K562 (cell line): ENCODE measurements at regions not wholly inside any gene's neighbourhood (a gene's known extent, or its start where the extent isn't known, plus 50 kb on each side); places are given as distances from the start of the nearest gene placed in this dataset.

ENCODE experiments used
- ATAC-seq: fragments of 200-7000 bp; cut with Tn5 transposase; 3 replicates; pipeline ENCODE4 v1.9.1; 2020; ENCODE audit warnings: moderate library complexity
- BruUV-seq: library from RNA; stranded (reverse); fragments of 400-500 nt; replicated peaks from 2 replicates; lab custom pipeline; 2021; lab: Mats Ljungman, UMichigan
- CTCF ChIA-PET: fragments of 300-600 bp; formaldehyde crosslinking; extraction: SDS; loops from one replicate; lab custom pipeline; 2021; ENCODE audit warnings: low intra/inter-chr PET ratio; lab: Yijun Ruan, JAX
- POLR2A ChIA-PET: fragments of 300-600, 350-650 bp; sonication (Branson Sonifier 250); formaldehyde crosslinking; extraction: SDS; loops from one replicate; lab custom pipeline; 2021; ENCODE audit warnings: antibody characterized with exemption, inconsistent platforms; lab: Yijun Ruan, JAX
- DNase-seq, 4 experiments: peaks; one replicate each; pipeline versions ENCODE4 v3.0.0 to v3.0.0-alpha.2; 2011 to 2018; ENCODE audit warnings: low spot score in 3 of 4, mixed read lengths in 3 of 4; ENCODE audit errors: extremely low read depth in 1 of 4
- FAIRE-seq: peaks from 2 replicates; lab custom pipeline; 2011; peaks lifted over from hg19 to GRCh38; lab: Jason Lieb, UNC
- H2AFZ ChIP-seq: 2 replicates; pipeline ENCODE4 v1.6.0; 2011; ENCODE audit warnings: low read depth, low read length, control low read depth, inconsistent platforms
- H3K27ac ChIP-seq: fragments of 200-600 bp; 3 replicates; pipeline ENCODE4 v1.8.0; 2011; ENCODE audit warnings: low read depth, mild to moderate bottlenecking, control low read depth, inconsistent platforms, low read length, moderate library complexity, mixed read lengths; ENCODE audit errors: extremely low read depth
- H3K27me3 ChIP-seq, 2 experiments: fragments of 300-600 bp in 1 of 2; 2 replicates in 1 of 2; 3 replicates in 1 of 2; pipeline versions ENCODE4 v1.6.0 to v1.8.0; 2011; ENCODE audit warnings: inconsistent platforms in 2 of 2, low read length in 2 of 2, mild to moderate bottlenecking in 1 of 2, mixed read lengths in 1 of 2, moderate library complexity in 1 of 2; ENCODE audit not compliant: control insufficient read depth in 2 of 2, insufficient read depth in 2 of 2
- H3K36me3 ChIP-seq: fragments of 300-600 bp; 3 replicates; pipeline ENCODE4 v1.8.0; 2011; ENCODE audit warnings: mild to moderate bottlenecking, low read length, inconsistent platforms; ENCODE audit not compliant: control insufficient read depth, insufficient read depth
- H3K4me1 ChIP-seq, 2 experiments: fragments of 200-600 bp in 1 of 2; replicated peaks in 1 of 2; 2 replicates in 1 of 2; 3 replicates in 1 of 2; pipeline versions ENCODE4 v1.5.1 to v1.8.0; 2011; ENCODE audit warnings: inconsistent platforms in 2 of 2, low read length in 2 of 2, mild to moderate bottlenecking in 1 of 2, mixed read lengths in 1 of 2, moderate library complexity in 1 of 2; ENCODE audit not compliant: control insufficient read depth in 2 of 2, insufficient read depth in 2 of 2
- H3K4me2 ChIP-seq: 2 replicates; pipeline ENCODE4 v1.6.1; 2011; ENCODE audit warnings: low read length, control low read depth, inconsistent platforms, mixed read lengths; ENCODE audit not compliant: insufficient read depth
- H3K4me3 ChIP-seq: fragments of 200-600 bp; sonication (generic), shearing (Covaris generic); 2 replicates; pipeline ENCODE4 v1.5.1; 2016; ENCODE audit warnings: control low read depth, inconsistent platforms
- H3K79me2 ChIP-seq: fragments of 200-600 bp; 3 replicates; pipeline ENCODE4 v1.8.0; 2011; ENCODE audit warnings: low read length, inconsistent platforms; ENCODE audit not compliant: control insufficient read depth, insufficient read depth
- H3K9ac ChIP-seq, 2 experiments: 2 replicates each; pipeline versions ENCODE4 v1.6.0 to v1.6.1; 2011; ENCODE audit warnings: low read depth in 2 of 2, low read length in 2 of 2, control low read depth in 1 of 2, inconsistent platforms in 1 of 2, mild to moderate bottlenecking in 1 of 2, mixed read lengths in 1 of 2; ENCODE audit not compliant: insufficient read depth in 1 of 2
- H3K9me1 ChIP-seq: one replicate; pipeline ENCODE4 v1.6.0; 2011; ENCODE audit warnings: inconsistent platforms, mild to moderate bottlenecking, low read length, moderate library complexity; ENCODE audit not compliant: control insufficient read depth, insufficient read depth
- H3K9me3 ChIP-seq: replicated peaks from 2 replicates; pipeline ENCODE4 v1.5.1; 2011; ENCODE audit warnings: low read depth, low read length, inconsistent platforms; ENCODE audit not compliant: control insufficient read depth, insufficient read depth
- H4K20me1 ChIP-seq: replicated peaks from 2 replicates; pipeline ENCODE4 v1.6.1; 2011; ENCODE audit warnings: low read length, inconsistent platforms, mixed read lengths; ENCODE audit not compliant: control insufficient read depth, insufficient read depth
- ARHGAP35 ChIP-seq: fragments of 450-650 bp; IDR thresholded peaks from 2 replicates; pipeline ENCODE4 v1.6.1; 2018; ENCODE audit not compliant: partially characterized antibody
- CBX2 ChIP-seq: fragments of 200-600 bp; sonication (generic); IDR thresholded peaks from one replicate; pipeline ENCODE4 v1.6.1; 2012; ENCODE audit warnings: mild to moderate bottlenecking, low read length, inconsistent platforms; ENCODE audit not compliant: insufficient read depth, poor library complexity, severe bottlenecking
- E2F1 ChIP-seq: sonication (generic); formaldehyde crosslinking; IDR thresholded peaks from 2 replicates; pipeline ENCODE4 v1.8.1; 2023; ENCODE audit warnings: mild to moderate bottlenecking, missing genetic modification reagents, moderate library complexity
- RBBP5 ChIP-seq: fragments of 200-600 bp; sonication (generic); IDR thresholded peaks from 2 replicates; pipeline ENCODE4 v1.6.1; 2012; ENCODE audit warnings: borderline replicate concordance, mild to moderate bottlenecking, low read length, control low read depth, inconsistent platforms; ENCODE audit not compliant: insufficient read depth, poor library complexity, severe bottlenecking
- SNRNP70 ChIP-seq: fragments of 200-400 bp; formaldehyde crosslinking; optimal IDR thresholded peaks from 2 replicates; pipeline ENCODE3; 2017; ENCODE audit warnings: low read depth, low read length
- TAF15 ChIP-seq: fragments of 200-400 bp; formaldehyde crosslinking; IDR thresholded peaks from 2 replicates; pipeline ENCODE4 v1.6.1; 2017; ENCODE audit warnings: mild to moderate bottlenecking, low read depth, low read length, moderate library complexity
- TCF7L2 ChIP-seq: fragments of 150-350 bp; IDR thresholded peaks from 2 replicates; pipeline ENCODE4 v1.6.1; 2016; ENCODE audit warnings: low read depth, mild to moderate bottlenecking, low read length, moderate library complexity
- ZBTB17 ChIP-seq: fragments of 450-650 bp; formaldehyde crosslinking; IDR thresholded peaks from 2 replicates; pipeline ENCODE4 v1.4.0; 2020; ENCODE audit warnings: mild to moderate bottlenecking
- ZNF398 ChIP-seq: fragments of 250-450 bp; sonication (Bioruptor Pico); IDR thresholded peaks from 2 replicates; pipeline ENCODE4 v1.8.0; 2021; ENCODE audit warnings: moderate library complexity, mild to moderate bottlenecking, inconsistent platforms
- ZNF764 ChIP-seq: fragments of 250-450 bp; sonication (Bioruptor Pico); IDR thresholded peaks from 2 replicates; pipeline ENCODE4 v1.4.0; 2020; ENCODE audit warnings: low read depth, mild to moderate bottlenecking, moderate library complexity
- WGBS: fragments of 100-300 bp; shearing (Covaris generic); methylation state at CpG from one replicate; pipeline ENCODE4 v1.1.6; 2016; ENCODE audit warnings: low coverage, mixed read lengths; ENCODE audit not compliant: insufficient coverage; ENCODE audit errors: missing lambda C conversion rate; 5-methylcytosine and 5-hydroxymethylcytosine counted together
- in situ Hi-C: fragments of 300-500 bp; cut with MboI; formaldehyde crosslinking; loops from 4 replicates; pipeline ENCODE4 v1.15.0; 2018; ENCODE audit warnings: inconsistent platforms, mixed read lengths
- intact Hi-C: fragments of 100-400 bp; cut with micrococcal nuclease; formaldehyde crosslinking; loops from 2 replicates; pipeline ENCODE4 v1.14.2; 2022

GRCh38 chr11:115653076-115653475 is 148.9 kb upstream of the CADM1 start:
- no peak overlapping the region for H3K4me2 ChIP-seq
- FAIRE-seq (no peak), ATAC-seq (no peak), DNase-seq (no peak)
- H4K20me1 ChIP-seq, result peaks cover 3% of the 10 kb centered on the region; the same call in 1 of the 2 replicates
- no peaks in the 10 kb centered on the region; a peak in 1 of 5 replicates for H3K4me1 ChIP-seq
- ChIA-PET CTCF (no interaction called here), POLR2A (interaction anchor here (0.6 kb wide), 1 partner anchor 95 kb away, joined by 4 read pairs; no protein-coding TSS in a partner anchor)
- H3K27ac ChIP-seq, result no peak overlapping the region
- H2AFZ ChIP-seq, result no peak overlapping the region
- H3K9me3 ChIP-seq, result no peaks in the 10 kb centered on the region
- intact Hi-C loops, result no loop called here
- H3K79me2 ChIP-seq, result no peaks in the 10 kb centered on the region
- no peaks in the 10 kb centered on the region for H3K9me1 ChIP-seq
- no peak overlapping the region for H3K4me3 ChIP-seq
- WGBS, result 0% methylated on average over 1 of the region's 1 CpG
- TF ChIP-seq SNRNP70, result no peak
- no peak for TF ChIP-seq ARHGAP35
- in situ Hi-C loops, result no loop called here
- no peaks in the 10 kb centered on the region for H3K36me3 ChIP-seq
- BruUV-seq, result no TSS peak
- H3K27me3 ChIP-seq, result peaks cover 0 to 9% of the 10 kb centered on the region in 2 experiments; a peak in 1 of 5 replicates
- H3K9ac ChIP-seq, result no peak overlapping the region

GRCh38 chr11:115652496-115652895 is 148.3 kb upstream of the CADM1 start:
- H3K4me2 ChIP-seq, result no peak overlapping the region
- CTCF ChIA-PET, result no interaction called here

More at GRCh38 chr11:115652496-115652895, 148.3 kb upstream of the CADM1 start:
- no peak overlapping the region for H3K27ac ChIP-seq
- no peaks in the 10 kb centered on the region for H3K9me3 ChIP-seq
- no peak for TF ChIP-seq RBBP5
- TF ChIP-seq ZNF398 (CRISPR knock-in tag), result no peak
- TF ChIP-seq TAF15, result no peak
- no peak for TF ChIP-seq ZBTB17 (CRISPR knock-in tag)
- no peak for TF ChIP-seq ZNF764 (CRISPR knock-in tag)
- TF ChIP-seq CBX2, result no peak
- no peak for TF ChIP-seq TCF7L2
- no peak for TF ChIP-seq E2F1
- no peaks in the 10 kb centered on the region; a peak in 1 of 5 replicates for H3K4me1 ChIP-seq
- POLR2A ChIA-PET, result interaction anchor here (0.6 kb wide), 1 partner anchor 96 kb away, joined by 4 read pairs; no protein-coding TSS in a partner anchor
- DNase-seq, result no peak
- no peaks in the 10 kb centered on the region for H3K79me2 ChIP-seq
- no peak overlapping the region for H3K4me3 ChIP-seq
- no peak for FAIRE-seq
- H4K20me1 ChIP-seq, result peaks cover 3% of the 10 kb centered on the region; the same call in 1 of the 2 replicates
- intact Hi-C loops, result no loop called here
- H3K9ac ChIP-seq, result no peak overlapping the region
- no peaks in the 10 kb centered on the region for H3K9me1 ChIP-seq
- BruUV-seq, result no TSS peak
- peaks cover 0 to 9% of the 10 kb centered on the region in 2 experiments; a peak in 1 of 5 replicates for H3K27me3 ChIP-seq
- in situ Hi-C loops, result no loop called here
- no peaks in the 10 kb centered on the region for H3K36me3 ChIP-seq
- 1% methylated on average over 7 of the region's 8 CpGs for WGBS
- ATAC-seq, result no peak
- no peak overlapping the region for H2AFZ ChIP-seq
